SK-N-SH treated with all-trans-retinoic acid at 6 μM for 48 hours (cell line): ENCODE measurements at regions not wholly inside any gene's neighbourhood (a gene's known extent, or its start where the extent isn't known, plus 50 kb on each side); places are given as distances from the start of the nearest gene placed in this dataset.

Experiments used
- ATAC-seq: fragments of 200-7000 bp; cut with Tn5 transposase; 3 replicates; pipeline ENCODE4 v1.9.1; 2020; ENCODE audit warnings: mild to moderate bottlenecking, moderate library complexity
- ARNTL ChIP-seq: fragments of 450-650 bp; formaldehyde crosslinking; IDR thresholded peaks from 2 replicates; pipeline ENCODE4 v1.5.0; 2020; ENCODE audit warnings: low read depth, mild to moderate bottlenecking, moderate library complexity, borderline replicate concordance
- BACH2 ChIP-seq: fragments of 250-450 bp; sonication (Bioruptor Pico); IDR thresholded peaks from 2 replicates; pipeline ENCODE4 v1.9.0; 2021; ENCODE audit warnings: mild to moderate bottlenecking, borderline replicate concordance
- CREB5 ChIP-seq: fragments of 250-450 bp; sonication (Bioruptor Pico); IDR thresholded peaks from 2 replicates; pipeline ENCODE4 v1.5.1; 2020; ENCODE audit warnings: low read depth, mild to moderate bottlenecking, moderate library complexity
- CSDC2 ChIP-seq: fragments of 250-450 bp; sonication (Bioruptor Pico); IDR thresholded peaks from 2 replicates; pipeline ENCODE4 v1.5.0; 2020; ENCODE audit warnings: mild to moderate bottlenecking, moderate library complexity
- CSRNP3 ChIP-seq: fragments of 250-450 bp; sonication (Bioruptor Pico); IDR thresholded peaks from 2 replicates; pipeline ENCODE4 v1.5.1; 2021; ENCODE audit warnings: mild to moderate bottlenecking, moderate library complexity
- ESRRG ChIP-seq: fragments of 250-450 bp; sonication (Bioruptor Pico); IDR thresholded peaks from 2 replicates; pipeline ENCODE4 v1.6.1; 2021; ENCODE audit warnings: mild to moderate bottlenecking
- GLIS3 ChIP-seq: fragments of 250-450 bp; sonication (Bioruptor Pico); IDR thresholded peaks from 2 replicates; pipeline ENCODE4 v1.5.0; 2020; ENCODE audit warnings: mild to moderate bottlenecking, moderate library complexity
- ISL1 ChIP-seq: fragments of 250-450 bp; sonication (Bioruptor Pico); IDR thresholded peaks from 2 replicates; pipeline ENCODE4 v2.1.2; 2022; ENCODE audit warnings: mild to moderate bottlenecking, moderate library complexity
- OSR1 ChIP-seq: fragments of 250-450 bp; sonication (Bioruptor Pico); IDR thresholded peaks from 2 replicates; pipeline ENCODE4 v1.8.0; 2022; ENCODE audit warnings: moderate library complexity, mild to moderate bottlenecking, inconsistent platforms
- PATZ1 ChIP-seq: fragments of 250-450 bp; sonication (Bioruptor Pico); IDR thresholded peaks from 2 replicates; pipeline ENCODE4 v1.8.0; 2020; ENCODE audit warnings: mild to moderate bottlenecking, moderate library complexity, borderline replicate concordance
- POU6F1 ChIP-seq: fragments of 250-450 bp; sonication (Bioruptor Pico); IDR thresholded peaks from 2 replicates; pipeline ENCODE4 v1.8.0; 2021; ENCODE audit warnings: low read depth, mild to moderate bottlenecking, moderate library complexity, borderline replicate concordance
- PPARA ChIP-seq: fragments of 250-450 bp; sonication (Bioruptor Pico); IDR thresholded peaks from 2 replicates; pipeline ENCODE4 v1.5.0; 2020; ENCODE audit warnings: mild to moderate bottlenecking, borderline replicate concordance
- RARB ChIP-seq: fragments of 250-450 bp; sonication (Bioruptor Pico); IDR thresholded peaks from 2 replicates; pipeline ENCODE4 v1.8.0; 2021; ENCODE audit warnings: mild to moderate bottlenecking, moderate library complexity
- SNAI2 ChIP-seq: fragments of 250-450 bp; sonication (Bioruptor Pico); IDR thresholded peaks from 2 replicates; pipeline ENCODE4 v1.5.0; 2020; ENCODE audit warnings: mild to moderate bottlenecking, moderate library complexity
- TCF4 ChIP-seq: fragments of 250-450 bp; sonication (Bioruptor Pico); IDR thresholded peaks from 2 replicates; pipeline ENCODE4 v1.8.0; 2021; ENCODE audit warnings: mild to moderate bottlenecking, moderate library complexity, borderline replicate concordance
- TOX ChIP-seq: fragments of 250-450 bp; sonication (Bioruptor Pico); IDR thresholded peaks from 2 replicates; pipeline ENCODE4 v1.8.0; 2021; ENCODE audit warnings: mild to moderate bottlenecking, moderate library complexity, borderline replicate concordance
- TSHZ2 ChIP-seq: fragments of 250-450 bp; sonication (Bioruptor Pico); IDR thresholded peaks from 2 replicates; pipeline ENCODE4 v1.5.0; 2020; ENCODE audit warnings: mild to moderate bottlenecking, moderate library complexity
- ZC3H10 ChIP-seq: fragments of 250-450 bp; sonication (Bioruptor Pico); IDR thresholded peaks from 2 replicates; pipeline ENCODE4 v1.5.1; 2021; ENCODE audit warnings: mild to moderate bottlenecking, moderate library complexity
- ZFP3 ChIP-seq: fragments of 250-450 bp; sonication (Bioruptor Pico); IDR thresholded peaks from 2 replicates; pipeline ENCODE4 v1.5.0; 2020; ENCODE audit warnings: mild to moderate bottlenecking, moderate library complexity
- ZFP30 ChIP-seq: fragments of 450-650 bp; formaldehyde crosslinking; IDR thresholded peaks from 2 replicates; pipeline ENCODE4 v1.5.0; 2022; ENCODE audit warnings: mild to moderate bottlenecking, moderate library complexity
- ZNF565 ChIP-seq: fragments of 450-650 bp; formaldehyde crosslinking; conservative IDR thresholded peaks from 2 replicates; pipeline ENCODE4 v1.5.0; 2020; ENCODE audit warnings: low read depth, mild to moderate bottlenecking, moderate library complexity
- ZNF70 ChIP-seq: fragments of 450-650 bp; formaldehyde crosslinking; IDR thresholded peaks from 2 replicates; pipeline ENCODE4 v1.5.0; 2020; ENCODE audit warnings: mild to moderate bottlenecking, moderate library complexity
- ZNF8 ChIP-seq: fragments of 450-650 bp; formaldehyde crosslinking; IDR thresholded peaks from 2 replicates; pipeline ENCODE4 v1.5.0; 2020; ENCODE audit warnings: mild to moderate bottlenecking, moderate library complexity

GRCh38 chr3:124142389-124142970 is 150.6 kb upstream of the ROPN1 start:
- ATAC-seq, result no peak
- TF ChIP-seq ISL1 (CRISPR knock-in tag), result no peak
- TF ChIP-seq GLIS3 (CRISPR knock-in tag), result no peak
- no peak for TF ChIP-seq CREB5
- TF ChIP-seq PATZ1 (CRISPR knock-in tag), result no peak
- no peak for TF ChIP-seq TCF4 (CRISPR knock-in tag)
- TF ChIP-seq OSR1 (CRISPR knock-in tag), result no peak
- no peak for TF ChIP-seq ZFP30 (CRISPR knock-in tag)
- no peak for TF ChIP-seq BACH2

GRCh38 chr3:124143047-124143446 is 151.1 kb upstream of the ROPN1 start:
- no peak for TF ChIP-seq SNAI2 (CRISPR knock-in tag)
- TF ChIP-seq TSHZ2, result no peak
- no peak for TF ChIP-seq OSR1 (CRISPR knock-in tag)
- no peak for TF ChIP-seq ZNF8 (CRISPR knock-in tag)
- TF ChIP-seq ZNF565 (CRISPR knock-in tag), result no peak
- no peak for TF ChIP-seq BACH2
- no peak for TF ChIP-seq PATZ1 (CRISPR knock-in tag)
- no peak for TF ChIP-seq TOX (CRISPR knock-in tag)
- no peak for TF ChIP-seq ZNF70 (CRISPR knock-in tag)
- no peak for TF ChIP-seq CSDC2 (CRISPR knock-in tag)
- no peak for TF ChIP-seq GLIS3 (CRISPR knock-in tag)
- TF ChIP-seq PPARA (CRISPR knock-in tag), result no peak
- no peak for TF ChIP-seq ISL1 (CRISPR knock-in tag)
- no peak for TF ChIP-seq ARNTL
- ATAC-seq, result no peak

GRCh38 chr3:124144035-124144814 is 152.3 kb upstream of the ROPN1 start:
- ATAC-seq, result no peak
- TF ChIP-seq TOX (CRISPR knock-in tag) (no peak), ZC3H10 (no peak), ISL1 (CRISPR knock-in tag) (no peak), ZNF565 (CRISPR knock-in tag) (no peak), PATZ1 (CRISPR knock-in tag) (no peak), ZNF8 (CRISPR knock-in tag) (no peak), TCF4 (CRISPR knock-in tag) (no peak), BACH2 (no peak), ARNTL (no peak), ZFP30 (CRISPR knock-in tag) (no peak), RARB (CRISPR knock-in tag) (no peak), ESRRG (CRISPR knock-in tag) (no peak), OSR1 (CRISPR knock-in tag) (no peak), CSRNP3 (CRISPR knock-in tag) (no peak), SNAI2 (CRISPR knock-in tag) (no peak), ZFP3 (CRISPR knock-in tag) (no peak), POU6F1 (no peak), PPARA (CRISPR knock-in tag) (no peak), GLIS3 (CRISPR knock-in tag) (no peak), CSDC2 (CRISPR knock-in tag) (no peak)
